ENCODE measurements at regions not wholly inside any gene's neighbourhood (a gene's known extent, or its start where the extent isn't known, plus 50 kb on each side); places are given as distances from the start of the nearest gene placed in this dataset.

- DNase-seq (ENCODE audit: low read depth in 3 of 3), result no peak
Measured at GRCh38 chr2:226680719-226681118, 118.9 kb downstream of the IRS1 start.

GRCh38 chr2:226679389-226680065 lies 120.1 kb downstream of the IRS1 start:
- DNase-seq (ENCODE audit: low read depth in 3 of 3), result no peak

DNA sequence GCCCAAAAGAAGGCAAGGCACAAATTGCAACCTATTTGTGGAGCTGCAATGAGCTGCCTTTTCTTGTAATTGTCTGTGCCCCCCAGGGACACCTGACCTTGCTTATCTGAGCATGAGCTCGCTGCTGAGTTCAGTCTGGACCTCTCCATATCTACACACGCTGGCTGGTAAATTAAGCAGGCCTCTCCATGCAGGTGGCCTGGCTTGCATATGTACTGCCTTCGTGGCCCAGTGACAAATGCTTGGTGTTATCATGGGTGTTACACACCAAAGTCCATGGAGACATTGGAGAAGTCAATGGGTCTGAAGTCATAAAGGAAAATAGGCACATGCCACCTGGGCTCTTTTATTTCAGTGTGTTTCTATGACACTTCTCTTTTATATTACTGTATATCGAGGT lies 121.2 kb downstream of the IRS1 start:
- DNase-seq (ENCODE audit: low read depth in 3 of 3), result no peak

DNA sequence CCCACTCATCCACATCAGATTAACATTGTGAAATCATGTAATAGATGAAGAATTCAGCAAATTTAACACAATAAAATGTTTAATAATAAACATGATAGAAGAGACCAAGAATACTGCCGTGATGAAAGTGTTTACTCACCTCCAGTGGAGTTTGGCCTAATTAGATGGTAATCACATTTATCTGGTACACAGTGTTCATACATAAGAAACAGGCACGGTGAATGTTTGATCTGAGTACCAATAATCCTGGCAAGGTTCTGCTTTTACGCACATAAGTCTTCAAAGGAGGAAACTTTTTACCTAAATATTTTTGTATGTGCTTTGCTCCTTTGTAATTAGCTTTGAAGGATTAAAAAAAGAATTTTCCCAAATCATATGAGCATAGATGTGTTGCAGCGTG lies 122.5 kb downstream of the IRS1 start:
- no peak for DNase-seq (ENCODE audit: low read depth in 3 of 3)

GRCh38 chr2:226676618-226677017 lies 123.0 kb downstream of the IRS1 start:
- DNase-seq (ENCODE audit: low read depth in 3 of 3), result no peak

DNA sequence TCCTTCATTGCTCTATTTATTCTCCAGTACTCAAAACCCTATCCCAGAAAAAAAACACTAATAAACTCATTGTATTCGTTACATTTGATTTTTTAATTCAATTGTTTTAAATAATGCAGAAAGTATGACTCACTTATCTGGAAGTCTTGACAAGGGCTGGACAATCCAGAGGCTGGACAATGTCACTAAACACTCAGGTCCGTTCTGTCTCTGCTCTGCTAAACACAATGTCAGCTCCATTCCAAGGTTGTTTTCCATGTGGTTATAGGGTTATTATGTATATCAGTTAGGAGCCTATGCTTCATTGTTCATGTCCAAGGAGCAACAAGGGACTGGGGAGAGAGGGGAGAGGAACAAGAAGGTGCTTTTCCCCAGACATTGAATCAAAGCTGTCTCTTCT lies 125.5 kb downstream of the IRS1 start:
- no peak for DNase-seq (ENCODE audit: low read depth in 3 of 3)

DNA sequence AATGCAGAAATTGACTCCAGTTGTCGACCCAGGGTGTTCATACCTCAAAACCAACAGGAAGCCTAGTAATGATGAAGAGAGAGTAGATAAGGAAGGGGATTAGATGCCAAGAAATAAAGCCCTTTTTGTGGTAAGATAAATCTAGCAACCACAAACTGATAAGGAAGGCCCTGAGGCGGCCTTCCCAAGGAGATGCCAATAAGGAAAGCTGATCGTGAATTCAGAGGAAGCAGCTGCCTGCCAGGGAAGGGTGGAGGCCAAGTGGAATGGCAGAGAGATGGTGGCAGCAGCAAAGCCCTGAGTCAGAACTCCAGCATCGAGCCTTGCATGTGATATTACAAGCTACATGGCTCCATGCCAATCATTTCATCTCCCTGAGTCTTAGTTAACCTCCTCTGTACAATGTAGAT lies 126.3 kb downstream of the IRS1 start:
- DNase-seq (ENCODE audit: low read depth in 3 of 3), result no peak

- DNase-seq (ENCODE audit: low read depth in 3 of 3), result no peak
Measured at GRCh38 chr2:226671141-226671676, 128.4 kb downstream of the IRS1 start.

DNA sequence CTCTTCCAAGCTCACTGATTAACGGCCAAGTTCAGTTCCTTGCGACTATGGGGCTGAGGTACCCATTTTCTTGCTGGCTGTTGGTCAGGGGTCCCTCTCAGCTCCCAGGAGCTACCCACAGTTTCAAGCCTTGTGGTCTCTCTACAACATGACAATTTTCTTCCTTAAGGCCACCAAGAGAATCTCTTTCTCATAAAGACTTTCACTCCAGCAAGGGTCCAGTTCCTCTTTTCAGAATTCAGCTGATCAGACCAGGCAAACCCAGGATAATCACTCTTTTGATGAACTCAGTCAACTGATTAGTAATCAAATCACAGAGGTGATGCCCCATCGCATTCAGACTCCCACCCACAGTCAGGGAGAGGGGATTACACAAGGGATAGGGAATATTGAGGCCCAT lies 129.7 kb downstream of the IRS1 start:
- no peak for DNase-seq (ENCODE audit: low read depth in 3 of 3)

- no peak for DNase-seq (ENCODE audit: low read depth in 3 of 3)
Measured at GRCh38 chr2:226669249-226669648, 130.4 kb downstream of the IRS1 start.

- DNase-seq (ENCODE audit: low read depth in 3 of 3), result no peak
Measured at GRCh38 chr2:226667736-226668135, 131.9 kb downstream of the IRS1 start.

- no peak for DNase-seq (ENCODE audit: low read depth in 3 of 3)
Measured at GRCh38 chr2:226665306-226665831, 134.3 kb downstream of the IRS1 start.

DNA sequence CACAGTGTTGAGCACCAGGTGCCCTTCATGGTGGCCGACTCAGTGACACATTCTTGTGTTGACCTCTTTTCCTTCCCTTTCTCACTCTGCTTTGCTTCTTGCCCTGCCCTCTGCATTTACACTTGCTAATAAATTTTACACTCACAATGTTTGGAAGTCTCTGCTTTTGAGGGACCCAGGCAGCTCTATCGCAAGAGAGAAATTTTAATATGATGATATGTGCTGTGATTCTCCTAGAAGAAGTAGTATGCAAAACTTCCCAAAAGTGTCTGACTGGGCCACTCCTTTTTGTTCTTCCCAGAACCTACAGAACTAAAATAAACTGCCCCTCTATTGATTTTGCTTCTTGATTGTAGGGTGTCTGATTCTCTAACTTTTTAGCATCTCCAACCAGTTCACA lies 135.0 kb downstream of the IRS1 start:
- DNase-seq (ENCODE audit: low read depth in 3 of 3), result no peak

GRCh38 chr2:226664140-226664539 lies 135.5 kb downstream of the IRS1 start:
- DNase-seq (ENCODE audit: low read depth in 3 of 3), result no peak

DNA sequence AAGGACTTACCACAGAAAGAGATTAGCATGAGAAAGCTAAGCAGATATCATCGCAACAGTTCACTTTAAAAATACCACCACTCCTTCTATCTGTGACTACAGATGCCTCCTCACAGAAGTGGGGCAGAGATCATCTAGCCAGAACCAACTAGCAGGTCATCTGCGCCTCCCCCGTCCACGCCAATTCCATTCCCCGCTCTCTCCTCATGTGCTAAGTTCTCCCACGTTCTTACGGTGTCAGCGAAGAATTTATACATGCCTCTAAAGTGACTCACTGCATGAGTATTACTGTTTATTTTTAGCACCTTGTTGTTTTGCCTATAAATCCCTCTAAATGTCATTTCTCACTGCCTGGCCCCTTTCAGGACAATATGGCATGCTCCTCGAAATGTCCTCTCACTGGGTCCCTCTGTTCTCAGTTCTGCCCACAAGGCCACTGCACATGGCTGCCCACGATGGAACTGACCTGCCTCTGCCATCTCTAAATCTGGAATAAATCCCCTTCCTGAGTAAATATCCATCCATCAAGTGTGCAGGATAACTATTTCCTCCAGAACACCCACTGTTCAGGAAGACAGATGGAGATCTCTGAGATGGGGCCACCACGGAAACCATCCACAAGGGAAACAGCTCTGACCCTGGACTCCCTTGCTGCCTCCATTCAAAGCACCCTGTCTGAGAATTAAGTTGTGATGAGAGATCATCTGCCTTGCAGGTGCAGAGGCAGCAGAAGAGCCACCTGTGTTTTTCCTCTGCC lies 137.7 kb downstream of the IRS1 start:
- DNase-seq (ENCODE audit: low read depth in 3 of 3), result no peak

DNA sequence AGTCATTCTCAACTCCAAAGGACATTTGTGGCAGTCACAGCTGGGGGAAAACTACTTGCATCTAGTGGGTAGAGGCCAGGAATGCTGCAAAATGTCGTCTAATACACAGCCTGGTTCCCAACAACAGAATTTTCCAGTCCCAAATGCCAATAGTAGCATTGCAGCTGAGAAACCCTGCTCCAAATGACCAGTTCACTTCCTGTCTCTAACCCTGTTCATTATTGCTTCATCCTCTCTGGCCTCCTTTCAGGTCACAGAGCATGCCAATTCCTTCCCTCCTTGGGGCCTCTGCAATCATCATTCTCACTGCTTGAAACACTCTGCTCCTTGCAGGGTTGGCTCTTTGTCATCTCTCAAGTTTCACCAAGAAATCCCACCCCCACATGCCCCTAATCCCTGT lies 139.1 kb downstream of the IRS1 start:
- DNase-seq (ENCODE audit: low read depth in 3 of 3), result no peak

DNA sequence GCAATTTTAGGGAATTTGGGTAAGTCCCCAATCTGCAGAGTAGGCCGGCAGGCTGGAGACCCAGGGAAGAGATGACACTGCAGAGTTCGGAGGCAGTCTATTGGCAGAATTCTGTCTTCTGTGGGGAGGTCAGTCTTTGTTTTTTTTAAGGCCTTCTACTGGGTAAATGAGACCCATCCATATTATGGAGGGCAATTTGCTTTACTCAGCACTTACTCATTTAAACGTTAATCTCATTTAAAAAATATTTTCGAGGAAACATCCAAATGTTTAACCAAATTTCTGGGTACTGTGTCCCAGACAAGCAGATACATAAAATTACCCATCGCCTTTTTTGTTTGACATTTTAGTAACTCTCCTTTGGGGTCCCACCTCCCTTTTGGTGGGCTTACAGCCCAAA lies 139.5 kb downstream of the IRS1 start:
- DNase-seq (ENCODE audit: low read depth in 3 of 3), result no peak

GRCh38 chr2:226659410-226659809 lies 140.2 kb downstream of the IRS1 start:
- DNase-seq (ENCODE audit: low read depth in 3 of 3), result no peak

DNA sequence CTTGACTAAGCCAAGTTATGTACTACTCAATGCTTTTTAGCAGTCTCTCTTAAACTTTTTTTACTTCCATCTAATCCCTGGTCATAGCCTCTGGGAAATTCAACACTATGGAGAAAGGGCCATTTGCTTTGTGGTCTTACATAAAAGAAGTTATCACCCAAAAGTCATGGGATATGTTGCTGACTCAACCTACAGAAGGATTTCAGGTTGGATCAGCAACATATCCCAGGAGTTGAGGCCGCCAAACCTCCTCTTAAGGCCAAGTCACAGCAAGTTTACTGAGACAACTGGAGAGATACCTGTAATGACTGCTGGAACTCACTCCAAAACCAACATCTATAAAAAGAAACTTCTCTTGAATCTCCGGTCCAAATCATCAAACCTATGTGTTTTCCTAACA lies 141.1 kb downstream of the IRS1 start:
- no peak for DNase-seq (ENCODE audit: low read depth in 3 of 3)

- DNase-seq (ENCODE audit: low read depth in 3 of 3), result no peak
Measured at GRCh38 chr2:226657340-226658053, 142.1 kb downstream of the IRS1 start.

GRCh38 chr2:226656367-226656766 lies 143.3 kb downstream of the IRS1 start:
- DNase-seq (ENCODE audit: low read depth in 3 of 3), result no peak

DNA sequence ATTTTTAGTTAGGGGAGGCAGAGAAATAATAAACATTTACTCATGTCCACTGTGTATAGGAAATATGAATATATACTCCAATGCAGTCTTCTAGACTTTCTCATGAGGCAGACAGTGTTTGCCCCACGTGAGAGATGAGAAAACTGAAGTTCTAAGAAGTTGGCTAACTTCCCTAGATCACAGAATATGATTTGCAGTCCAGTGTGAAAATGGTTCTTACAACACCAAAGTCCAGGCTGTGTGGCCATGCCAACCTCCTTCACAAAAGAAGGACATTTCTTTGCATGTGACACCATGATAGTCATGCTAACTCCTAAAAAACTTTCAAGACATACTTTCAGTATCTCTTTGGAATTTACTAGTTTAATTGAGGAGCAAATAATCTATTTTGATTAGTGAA lies 143.7 kb downstream of the IRS1 start:
- no peak for DNase-seq (ENCODE audit: low read depth in 3 of 3)

Measured in stimulated activated CD4-positive, alpha-beta T cell treated with anti-CD3 and anti-CD28 coated beads, TNF-alpha, amount 100 ng/mL, for 24 hours (primary cell).